HUDEP-2 (cell line): ENCODE measurements at regions not wholly inside any gene's neighbourhood (a gene's known extent, or its start where the extent isn't known, plus 50 kb on each side); places are given as distances from the start of the nearest gene placed in this dataset.

ENCODE experiments used
- DNase-seq, 76 experiments: peaks; one replicate each; lab custom pipeline; 2025; ENCODE audit not compliant: unreplicated experiment in 76 of 76; lab: John Stamatoyannopoulos, UW

DNA sequence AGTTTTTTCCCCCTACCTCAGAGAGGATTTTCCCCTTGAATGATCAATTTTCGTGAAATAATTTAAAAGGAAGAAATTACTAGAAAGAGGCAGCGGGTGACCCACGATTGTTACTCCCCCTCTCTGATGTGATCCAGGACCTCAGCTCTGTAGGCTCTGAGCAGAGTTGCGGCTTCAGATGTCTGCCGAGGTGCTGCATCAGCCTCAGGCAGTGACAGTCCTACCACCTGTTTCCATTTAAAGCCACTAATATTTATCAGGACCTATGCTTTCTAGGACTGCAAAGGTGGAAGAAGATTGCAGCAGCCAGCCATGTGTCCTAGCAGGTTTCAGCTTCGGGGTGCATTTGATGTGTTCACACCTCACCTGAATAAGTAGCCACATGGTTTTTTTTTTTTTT is 294.8 kb upstream of the C2CD4B start:
- DNase-seq: no peak

DNA sequence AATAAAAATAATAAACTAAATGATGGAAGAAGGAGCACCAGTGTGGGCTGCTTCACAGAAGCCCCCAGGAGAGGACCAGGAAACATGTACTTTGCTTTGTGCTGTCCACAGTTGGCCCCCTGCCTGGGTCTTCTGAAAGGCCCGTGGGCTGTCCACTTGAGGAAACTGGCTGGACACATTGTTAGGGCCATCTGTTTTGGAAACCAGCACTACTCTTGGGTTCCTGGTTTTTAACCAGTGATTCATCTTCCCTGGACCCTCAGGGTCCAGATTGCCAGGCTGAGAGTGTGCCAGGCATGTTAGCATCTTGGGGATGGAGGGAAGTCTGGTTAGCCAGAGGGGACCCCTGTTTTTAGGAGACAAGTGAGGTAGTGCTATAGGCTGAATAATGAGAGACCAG is 297.2 kb upstream of the C2CD4B start:
- no peak for DNase-seq

DNA sequence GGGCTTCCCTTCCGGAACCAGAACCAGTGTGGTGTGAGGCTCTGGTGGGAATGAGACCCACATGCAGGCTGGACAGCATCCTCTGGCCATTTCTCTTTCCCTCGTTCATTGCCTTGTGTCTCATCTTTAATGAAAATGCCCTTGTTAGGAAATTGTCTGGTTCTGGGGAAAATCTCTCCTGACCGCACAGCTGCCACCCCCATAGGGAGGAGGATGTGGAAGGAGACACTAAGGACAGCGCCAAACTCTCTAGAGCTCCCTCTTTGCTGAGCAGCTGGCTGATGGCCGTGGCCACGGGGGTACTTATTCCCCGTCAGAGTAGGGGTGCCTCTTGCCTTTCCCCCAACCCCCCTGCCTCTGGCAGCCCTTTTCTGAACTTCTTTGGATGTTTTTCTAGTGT is 297.6 kb upstream of the C2CD4B start:
- DNase-seq: no peak

DNA sequence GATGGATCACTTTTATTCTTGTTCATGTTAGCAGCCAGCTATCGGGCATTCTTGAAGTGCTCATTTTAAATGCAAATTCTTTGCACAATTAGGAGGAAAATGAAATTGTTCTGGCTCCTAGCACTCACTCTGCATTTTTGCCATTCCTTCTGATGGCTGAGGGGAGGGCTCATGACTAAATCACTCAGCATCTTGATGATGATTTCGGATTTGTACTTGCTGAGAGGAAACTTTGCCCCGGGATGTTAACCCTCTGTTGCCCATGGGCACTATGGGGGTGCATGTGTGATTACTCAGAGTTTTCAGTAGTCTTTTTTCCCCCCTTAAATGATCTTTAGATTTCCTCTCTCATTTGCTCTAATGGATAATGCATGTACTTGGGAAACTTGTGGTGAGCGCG is 299.6 kb upstream of the C2CD4B start:
- no peak for DNase-seq

DNA sequence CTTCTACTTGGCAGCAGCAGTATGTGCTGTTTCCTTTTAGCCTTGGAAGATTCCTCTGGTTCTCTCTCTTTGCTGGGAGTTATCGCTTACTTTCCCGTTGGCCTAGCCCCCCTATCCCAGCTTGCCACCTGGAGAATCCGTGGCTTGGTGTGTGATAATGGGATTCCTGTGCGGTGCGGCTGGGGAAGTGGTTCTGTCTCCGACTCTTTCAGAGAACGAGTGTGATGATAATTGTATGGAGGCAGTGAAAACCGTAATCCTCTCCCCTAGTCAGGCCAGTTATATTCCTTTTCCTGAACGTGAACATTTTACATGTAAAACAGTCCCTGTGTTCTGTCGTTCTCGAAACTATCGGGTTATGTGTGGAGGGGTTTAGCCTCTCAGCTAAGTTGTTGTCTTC is 300.1 kb upstream of the C2CD4B start:
- no peak for DNase-seq

DNA sequence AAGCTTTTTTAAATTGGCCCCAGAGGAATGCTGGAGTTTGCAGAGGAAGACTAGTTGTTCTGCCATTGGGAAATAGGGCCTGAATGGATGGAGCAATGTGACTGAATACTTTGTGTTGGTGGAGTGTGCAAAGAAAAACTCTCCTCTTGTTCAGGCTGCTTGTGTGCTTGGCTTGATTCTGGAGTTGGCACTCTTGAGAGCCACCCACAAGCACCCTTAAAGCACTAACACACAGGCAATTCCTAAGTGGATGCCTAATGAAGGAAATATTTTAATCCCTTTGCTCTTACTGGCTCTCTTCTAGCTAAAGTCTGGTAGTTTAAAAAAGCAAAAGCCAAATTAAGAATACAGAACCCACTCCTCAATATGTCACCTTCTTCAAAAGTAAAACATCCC is 304.4 kb upstream of the C2CD4B start:
- DNase-seq: no peak

DNA sequence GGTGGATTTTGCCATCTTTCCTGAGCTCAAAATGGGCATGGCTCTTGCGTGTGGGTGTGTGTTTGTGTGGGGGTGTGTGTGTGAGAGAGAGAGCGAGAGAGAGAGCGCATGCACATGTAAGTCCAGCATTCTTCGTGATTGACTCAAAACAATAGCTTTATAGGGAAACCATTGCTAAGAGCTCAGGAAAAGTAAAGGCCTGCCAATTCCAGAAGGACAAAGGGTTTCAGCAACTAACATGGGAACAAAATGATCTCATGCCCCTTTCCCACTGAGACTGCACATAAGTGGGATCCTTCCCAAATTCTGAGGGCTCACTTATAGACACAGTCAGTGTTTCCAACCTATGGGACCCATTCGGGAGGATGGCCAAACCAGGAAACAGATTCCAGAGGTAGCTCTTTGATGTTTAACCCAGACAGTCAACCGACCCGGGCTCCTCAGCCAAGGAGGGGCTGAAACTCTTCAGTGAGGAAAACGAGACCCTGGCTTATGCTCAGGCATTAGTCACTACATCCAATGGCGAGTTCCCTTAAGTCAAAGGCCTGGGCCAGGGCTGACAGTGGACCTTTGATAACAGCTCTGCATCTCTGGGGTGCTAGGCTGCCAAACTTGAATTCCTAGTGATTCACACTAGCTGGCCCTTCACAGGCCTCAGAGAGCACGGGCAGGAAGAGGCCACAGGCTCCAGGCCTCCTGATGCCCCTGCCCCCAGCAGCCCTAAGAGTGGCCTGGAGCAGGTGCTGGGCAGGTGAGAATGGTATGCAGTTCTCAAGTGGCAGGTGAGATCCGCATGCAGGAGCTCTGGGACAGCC is 305.0 kb upstream of the C2CD4B start:
- DNase-seq: no peak

DNA sequence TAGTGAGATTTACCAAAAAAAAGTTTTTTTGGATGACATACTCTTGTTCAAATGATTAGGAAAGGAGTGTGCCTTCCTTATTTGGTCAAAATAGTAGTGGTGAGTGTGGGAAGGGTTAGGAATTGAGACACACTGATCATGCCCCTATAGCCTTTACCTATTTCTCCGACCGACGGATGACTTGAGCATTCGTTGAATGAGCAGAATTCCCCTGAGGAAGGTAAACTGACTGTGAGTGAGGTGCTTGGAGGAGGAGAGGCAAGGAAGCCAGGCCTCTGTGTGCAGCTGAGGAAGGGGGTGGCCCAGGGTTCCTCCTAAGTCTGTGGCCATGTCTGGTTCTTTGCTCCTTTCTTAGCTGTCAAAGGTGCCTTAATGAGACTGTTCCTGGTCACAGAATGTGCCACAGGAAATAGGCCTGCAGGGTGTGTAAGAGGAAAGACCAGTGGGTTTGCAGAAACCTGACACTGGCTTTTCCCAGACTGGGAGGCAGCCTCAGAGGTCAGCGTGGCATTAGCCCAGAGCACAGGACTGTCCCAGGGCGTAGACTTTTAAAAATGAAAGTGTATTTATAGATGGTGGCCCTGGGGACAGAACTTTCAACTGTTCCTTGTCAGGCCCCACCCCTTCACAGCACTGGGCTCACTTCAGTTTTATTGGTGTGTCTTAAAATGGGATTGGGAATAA is 307.7 kb upstream of the C2CD4B start:
- DNase-seq: no peak

DNA sequence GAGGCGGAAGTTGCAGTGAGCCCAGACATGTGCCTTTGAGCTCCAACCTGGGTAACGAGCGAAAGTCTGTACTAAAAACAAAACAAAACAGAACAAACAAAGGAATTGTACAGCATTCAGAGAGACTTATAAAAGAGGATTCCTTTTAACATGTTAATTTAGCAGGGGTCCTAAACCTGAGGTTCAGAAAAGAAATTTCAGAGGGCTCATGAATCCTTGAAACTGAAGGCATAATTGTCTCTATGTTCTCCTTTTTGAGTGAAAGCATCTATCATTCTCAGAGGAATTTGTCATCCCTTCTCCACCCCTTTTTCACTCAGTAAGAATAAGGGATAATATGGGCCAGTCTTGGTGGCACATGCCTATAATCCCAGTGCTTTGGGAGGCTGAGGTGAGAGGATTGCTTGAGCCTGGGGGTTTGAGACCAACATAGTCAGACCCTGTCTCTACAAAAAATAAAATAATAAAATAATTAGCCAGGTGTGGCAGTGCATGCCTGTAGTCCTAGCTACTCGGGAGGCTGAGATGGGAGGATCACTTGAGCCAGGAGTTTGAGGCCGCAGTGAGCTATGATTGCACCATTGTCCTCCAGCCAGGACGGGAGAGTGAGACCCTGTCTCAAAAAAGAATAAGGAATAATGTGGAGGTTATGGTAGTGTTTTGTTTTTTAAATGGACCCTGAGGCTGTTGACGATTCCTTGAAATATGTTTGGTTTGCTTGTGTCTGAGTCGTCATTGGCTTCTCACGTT is 309.1 kb upstream of the C2CD4B start:
- DNase-seq: no peak

DNA sequence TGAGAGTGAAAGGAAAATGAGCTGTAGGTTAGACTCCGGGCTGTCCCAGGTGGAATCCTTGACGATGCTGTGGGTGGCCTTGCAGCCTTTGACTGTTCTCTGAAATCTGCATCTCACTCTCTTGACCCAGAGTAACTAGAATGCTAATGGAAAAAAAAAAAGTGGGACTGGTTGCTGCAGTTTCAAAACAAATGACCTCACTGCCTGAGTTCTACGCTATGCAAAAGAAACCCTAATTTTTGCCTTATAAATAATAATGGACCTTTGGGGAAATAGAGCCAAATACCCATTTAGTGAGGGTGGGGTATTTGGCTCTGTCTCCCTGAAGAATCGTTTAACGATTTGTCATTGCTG is 309.7 kb upstream of the C2CD4B start:
- DNase-seq: no peak

DNA sequence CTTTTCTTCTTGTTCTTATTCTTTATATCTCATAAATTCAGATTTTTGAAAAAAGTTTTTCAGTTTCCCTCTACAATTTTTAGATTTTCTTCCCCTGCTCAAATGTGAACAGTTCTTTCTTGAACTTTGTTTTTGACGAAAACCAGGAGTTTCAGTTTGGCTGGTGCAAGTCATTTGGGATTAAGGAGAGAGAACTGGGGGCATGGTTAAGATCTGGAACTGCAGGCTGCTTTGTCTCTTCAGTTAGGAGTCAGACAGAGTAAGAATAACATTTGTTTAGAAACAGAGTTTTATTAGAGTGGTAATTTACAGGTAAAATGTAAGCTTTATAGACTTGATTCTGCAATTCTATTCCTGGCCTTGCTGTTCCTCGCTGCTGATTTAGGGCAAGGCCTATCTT is 310.5 kb upstream of the C2CD4B start:
- no peak for DNase-seq

DNA sequence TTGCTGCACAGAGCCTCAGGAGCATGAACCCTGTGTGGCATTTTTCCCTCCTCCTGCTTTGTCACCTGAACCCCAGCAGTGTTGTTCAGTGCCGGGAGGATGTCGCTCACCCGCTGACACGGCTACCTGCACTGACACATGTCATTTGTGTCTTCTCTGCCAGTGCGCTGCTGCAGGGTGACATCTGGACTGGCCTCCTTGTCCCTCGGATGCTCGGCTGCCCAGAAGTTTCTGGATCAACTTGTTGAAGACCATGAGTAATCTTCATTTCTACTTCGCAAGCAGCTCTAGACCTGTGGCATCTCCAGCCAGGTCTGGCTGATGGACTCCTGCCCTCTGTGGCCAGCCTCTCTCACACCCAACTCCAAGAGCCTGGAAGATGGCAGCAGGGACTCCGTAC is 311.1 kb upstream of the C2CD4B start:
- no peak for DNase-seq

DNA sequence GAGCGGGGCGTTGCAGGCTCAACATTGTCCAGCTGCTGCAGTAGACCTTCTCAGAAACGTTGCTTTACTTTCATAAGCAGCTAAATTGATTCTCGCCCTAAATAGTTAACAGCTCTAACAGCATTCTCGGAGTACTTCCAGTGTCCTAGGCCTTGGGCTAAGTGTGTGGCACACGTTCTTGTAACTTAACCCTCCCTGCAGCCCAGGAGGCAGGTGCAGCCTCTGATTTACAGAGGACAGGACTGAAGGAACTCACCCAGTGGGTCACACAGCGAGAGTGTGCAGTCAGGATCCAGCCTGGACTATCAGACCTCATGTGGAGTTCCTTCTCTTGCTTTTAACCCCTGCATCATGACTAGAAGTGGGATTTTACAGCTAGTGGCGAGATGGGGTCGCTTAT is 312.8 kb upstream of the C2CD4B start:
- no peak for DNase-seq

DNA sequence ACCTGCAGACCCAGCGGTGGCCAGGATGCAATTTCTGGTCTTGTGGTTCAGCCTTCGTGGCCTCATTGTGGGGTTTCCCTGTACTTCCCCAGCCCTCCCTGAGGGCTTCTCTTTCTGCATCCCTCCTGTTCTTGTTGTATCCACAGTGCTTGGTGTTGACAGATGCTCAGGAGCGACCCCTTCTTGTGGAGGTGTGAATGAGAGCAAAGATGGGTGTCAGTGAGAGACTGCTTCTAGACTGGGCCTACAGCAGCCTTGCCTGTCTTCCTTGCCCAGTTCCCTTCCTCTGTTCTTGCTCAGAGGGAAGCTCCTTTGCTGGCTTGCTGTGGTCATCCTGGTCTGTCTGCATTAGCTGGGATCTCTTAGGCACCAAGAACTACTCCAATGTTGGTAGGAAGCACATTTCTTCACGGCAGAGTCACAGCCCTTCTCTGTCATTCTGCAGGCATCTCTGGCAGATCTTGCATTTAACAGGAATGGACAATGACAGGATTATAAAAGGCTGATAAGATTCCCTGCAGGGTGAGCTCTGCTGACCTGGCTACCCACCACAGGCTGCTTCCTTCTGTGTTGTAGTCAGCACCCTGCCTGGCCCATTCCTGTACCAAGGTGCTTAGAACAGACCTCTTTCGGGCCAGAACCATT is 317.8 kb upstream of the C2CD4B start:
- peak in 32 of 76 experiments; percentile 3 to 65 (median 26) for DNase-seq

DNA sequence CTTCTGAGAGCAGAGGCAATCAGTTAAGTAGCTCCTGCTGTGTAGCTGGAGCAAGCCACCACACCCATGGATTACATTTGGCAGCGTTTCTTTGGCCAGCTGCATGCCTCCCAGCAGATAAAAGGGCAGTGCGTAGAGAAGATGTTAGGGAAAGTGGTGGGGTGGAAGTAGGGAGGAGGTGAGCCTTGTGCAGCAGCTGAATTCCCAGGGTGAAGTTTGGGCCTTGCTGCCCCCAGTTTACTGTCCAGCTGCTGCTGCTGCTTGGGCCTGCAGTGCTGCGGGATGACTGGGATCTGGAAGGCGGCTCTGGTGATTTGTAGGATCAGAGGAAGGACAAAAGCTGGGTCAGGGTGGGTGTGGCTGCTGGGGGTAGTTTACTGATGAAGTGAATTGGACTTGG is 318.7 kb upstream of the C2CD4B start:
- peak in 69 of 76 experiments; percentile 4 to 89 (median 48) for DNase-seq

DNA sequence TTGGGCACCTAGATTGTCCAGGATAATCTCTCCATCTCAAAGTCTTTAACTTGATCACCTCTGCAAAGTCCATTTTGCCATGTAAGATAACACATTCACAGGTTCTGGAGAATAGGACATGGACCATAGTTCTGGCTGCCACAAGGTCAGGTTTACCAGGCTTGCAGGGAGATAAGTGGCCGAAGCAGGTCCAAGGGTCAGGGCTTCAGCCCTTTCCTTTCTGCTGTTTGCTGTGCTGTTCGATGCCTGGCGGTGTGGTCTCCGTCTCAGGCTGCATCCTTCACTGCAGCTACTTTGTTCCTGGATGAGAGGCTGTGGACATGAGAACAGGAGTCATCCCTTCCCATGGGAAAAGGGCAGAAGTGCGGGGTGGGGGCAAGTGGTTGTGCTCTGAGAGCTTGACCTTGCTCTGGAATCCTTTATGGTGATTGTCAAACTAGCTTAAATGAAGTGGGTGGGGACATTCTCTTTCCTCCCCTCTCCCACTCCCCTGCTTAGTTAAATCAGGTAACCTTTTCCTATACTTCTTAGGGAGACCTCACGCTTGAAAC is 320.2 kb upstream of the C2CD4B start:
- DNase-seq: no peak

DNA sequence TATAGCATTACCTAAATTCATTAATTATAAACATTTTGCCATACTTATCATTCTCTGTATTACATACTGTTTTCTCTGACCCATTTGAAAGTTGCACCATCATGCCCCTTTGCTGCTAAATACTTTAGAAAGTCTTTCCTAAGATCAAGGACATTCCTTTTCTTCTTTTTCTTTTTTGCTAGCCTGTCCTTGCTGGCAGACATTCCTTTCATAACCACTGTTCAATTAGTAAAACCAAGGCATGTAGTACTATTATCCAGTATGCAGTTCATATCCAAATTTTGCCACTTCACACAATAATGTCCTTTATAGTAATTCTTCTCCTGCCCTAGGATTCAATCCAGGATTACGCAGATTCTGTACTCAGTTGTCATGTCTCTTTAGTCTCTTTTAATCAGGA is 321.0 kb upstream of the C2CD4B start:
- no peak for DNase-seq

DNA sequence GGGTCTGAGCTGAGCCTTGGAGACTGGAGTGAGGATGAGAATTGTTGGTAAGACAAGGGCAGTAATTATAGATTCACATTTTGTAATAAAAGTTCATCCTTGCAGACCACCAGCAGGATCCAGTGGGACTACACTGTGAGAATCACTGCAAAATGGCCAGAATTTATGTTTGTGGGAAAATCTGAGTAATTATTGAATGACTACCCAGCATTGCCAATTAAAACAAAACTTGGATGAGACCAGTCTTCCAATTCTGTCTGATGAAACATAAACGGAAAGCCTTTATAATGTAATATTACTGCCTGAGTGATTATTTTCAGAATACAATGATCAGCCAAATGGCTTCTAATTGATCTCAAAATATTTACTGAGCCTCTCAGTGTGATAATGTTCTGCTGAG is 323.3 kb upstream of the C2CD4B start:
- no peak for DNase-seq

DNA sequence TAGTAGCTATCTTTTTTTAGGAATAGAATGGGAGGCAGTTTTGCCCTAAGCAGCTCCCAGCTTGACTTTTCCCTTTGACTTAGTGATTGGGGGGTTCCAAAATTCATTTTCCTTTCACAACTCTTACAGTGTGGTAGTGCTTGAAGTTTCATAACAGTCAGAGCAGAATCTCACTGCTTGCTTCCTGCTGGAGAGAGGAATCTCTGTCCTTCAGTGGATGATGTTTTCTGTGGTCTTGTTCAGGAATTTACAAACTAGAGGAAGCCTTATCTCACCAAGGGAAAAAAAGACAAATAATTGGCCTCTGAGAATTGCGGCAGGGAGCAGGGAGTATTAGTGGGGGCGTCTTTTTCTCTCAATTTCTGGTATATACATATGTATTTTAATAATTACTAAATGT is 326.6 kb upstream of the C2CD4B start:
- no peak for DNase-seq

DNA sequence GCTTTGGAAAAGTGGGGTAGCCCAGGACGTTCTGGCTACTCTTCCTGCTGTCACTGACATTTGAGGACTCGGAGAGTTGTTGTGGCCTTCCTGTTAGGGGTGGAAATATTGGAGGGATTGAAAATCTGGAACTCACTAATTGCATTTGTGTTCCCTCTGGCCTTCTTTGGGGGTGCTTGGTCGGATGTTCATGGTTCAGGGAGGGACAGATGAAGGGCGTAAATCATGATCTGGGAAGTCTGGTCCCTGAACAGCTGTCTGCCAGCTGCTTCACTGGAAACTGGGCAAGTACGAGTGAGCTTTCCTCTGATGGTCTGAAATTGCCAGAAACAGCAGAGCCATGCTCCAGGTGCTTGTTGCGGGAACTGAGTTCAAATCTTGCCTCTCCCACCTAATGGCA is 327.8 kb upstream of the C2CD4B start:
- DNase-seq: no peak

DNA sequence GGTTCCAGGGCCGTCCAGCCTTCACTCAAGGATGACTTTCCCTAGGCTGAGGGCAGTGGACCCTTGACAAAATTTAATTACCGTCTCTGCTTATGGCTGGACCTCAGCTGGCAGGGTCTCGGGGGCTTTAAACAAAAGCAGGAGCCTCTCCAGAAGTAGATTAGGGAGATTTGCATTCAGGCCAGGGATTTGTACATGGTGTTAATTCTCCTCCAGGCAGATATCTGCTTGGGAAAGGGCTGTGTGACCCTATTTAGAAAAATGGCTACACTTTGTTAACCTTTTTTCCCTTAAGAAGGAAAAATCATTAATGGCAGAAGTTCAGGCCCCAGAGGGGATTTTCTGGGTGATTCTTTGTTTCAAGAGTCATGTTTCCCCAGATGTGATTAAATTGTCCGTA is 329.1 kb upstream of the C2CD4B start:
- no peak for DNase-seq
